ENCODE measurements at regions not wholly inside any gene's neighbourhood (a gene's known extent, or its start where the extent isn't known, plus 50 kb on each side); places are given as distances from the start of the nearest gene placed in this dataset.

GRCh38 chr9:73761905-73762304, 610.2 kb downstream of the ANXA1 start:
- Histone ChIP-seq H3K4me3 (replicated peaks in 1 of 3; ENCODE audit: low read depth in 2 of 3, low read length in 3 of 3) (no peak overlapping the region), H2AFZ (ENCODE audit: insufficient read depth, low read depth, low read length, poor library complexity, severe bottlenecking) (no peak overlapping the region), H3K36me3 (replicated peaks in 1 of 2; ENCODE audit: control insufficient read depth in 1 of 2, insufficient read depth in 2 of 2, low read length in 2 of 2) (no peaks in the 10 kb centered on the region), H3K9me3 (replicated peaks in 1 of 2; ENCODE audit: control insufficient read depth in 1 of 2, insufficient read depth in 1 of 2, low read length in 2 of 2) (peaks cover 13 to 19% of the 10 kb centered on the region in 2 donors), H3K79me2 (ENCODE audit: insufficient read depth, low read length) (no peaks in the 10 kb centered on the region), H3K4me2 (replicated peaks; ENCODE audit: extremely low read depth, low read length, poor library complexity, severe bottlenecking) (no peak overlapping the region), H3K27ac (ENCODE audit: low read depth in 1 of 2, low read length in 2 of 2) (no peak overlapping the region), H3K9ac (ENCODE audit: insufficient read depth, low read length, poor library complexity, severe bottlenecking) (no peak overlapping the region), H4K20me1 (ENCODE audit: insufficient read depth, low read length) (no peaks in the 10 kb centered on the region), H3K27me3 (ENCODE audit: control insufficient read depth in 2 of 2, insufficient read depth in 2 of 2, low read length in 2 of 2) (no peaks in the 10 kb centered on the region), H3K4me1 (ENCODE audit: control insufficient read depth in 1 of 2, insufficient read depth in 2 of 2, low read length in 2 of 2) (no peaks in the 10 kb centered on the region)
- Mint-ChIP-seq H3K27ac (no peak overlapping the region), H3K27me3 (ENCODE audit: low read depth in 3 of 3) (no peaks in the 10 kb centered on the region), H3K4me3 (no peak overlapping the region), H3K9me3 (peaks cover 2 to 11% (median 6%) of the 10 kb centered on the region in 7 donors), H3K36me3 (no peaks in the 10 kb centered on the region), H3K4me1 (no peaks in the 10 kb centered on the region)
- TF ChIP-seq CTCF (IDR thresholded peaks at IDR 0.05), result no peak
- WGBS (ENCODE audit: insufficient coverage), result 98% methylated on average over 4 of the region's 4 CpGs
- DNase-seq, result no peak
- intact Hi-C loops (cut with micrococcal nuclease), result no loop called here

GRCh38 chr9:73773896-73774295, 622.2 kb downstream of the ANXA1 start:
- Histone ChIP-seq H3K36me3 (replicated peaks in 1 of 2; ENCODE audit: control insufficient read depth in 1 of 2, insufficient read depth in 2 of 2, low read length in 2 of 2) (no peaks in the 10 kb centered on the region), H3K4me1 (ENCODE audit: control insufficient read depth in 1 of 2, insufficient read depth in 2 of 2, low read length in 2 of 2) (no peaks in the 10 kb centered on the region), H3K4me3 (replicated peaks in 1 of 3; ENCODE audit: low read depth in 2 of 3, low read length in 3 of 3) (no peak overlapping the region), H3K9ac (ENCODE audit: insufficient read depth, low read length, poor library complexity, severe bottlenecking) (no peak overlapping the region), H3K27ac (ENCODE audit: low read depth in 1 of 2, low read length in 2 of 2) (no peak overlapping the region), H2AFZ (ENCODE audit: insufficient read depth, low read depth, low read length, poor library complexity, severe bottlenecking) (no peak overlapping the region), H3K4me2 (replicated peaks; ENCODE audit: extremely low read depth, low read length, poor library complexity, severe bottlenecking) (no peak overlapping the region), H3K79me2 (ENCODE audit: insufficient read depth, low read length) (no peaks in the 10 kb centered on the region), H4K20me1 (ENCODE audit: insufficient read depth, low read length) (no peaks in the 10 kb centered on the region), H3K27me3 (ENCODE audit: control insufficient read depth in 2 of 2, insufficient read depth in 2 of 2, low read length in 2 of 2) (no peaks in the 10 kb centered on the region), H3K9me3 (replicated peaks in 1 of 2; ENCODE audit: control insufficient read depth in 1 of 2, insufficient read depth in 1 of 2, low read length in 2 of 2) (peaks cover under 1 to 6% of the 10 kb centered on the region in 2 donors)
- Mint-ChIP-seq H3K36me3 (no peaks in the 10 kb centered on the region), H3K4me3 (no peak overlapping the region), H3K4me1 (no peaks in the 10 kb centered on the region), H3K27ac (no peak overlapping the region), H3K9me3 (peaks cover 0 to 3% (median 1%) of the 10 kb centered on the region in 7 donors), H3K27me3 (ENCODE audit: low read depth in 3 of 3) (no peaks in the 10 kb centered on the region)
- intact Hi-C loops (cut with micrococcal nuclease), result no loop called here
- no peak for DNase-seq
- TF ChIP-seq CTCF (IDR thresholded peaks at IDR 0.05), result no peak
- no CpG with 5 or more reads among the region's 1 CpG for WGBS (ENCODE audit: insufficient coverage)

Measured in CD14-positive monocyte (primary cell).